ENCODE measurements at regions not wholly inside any gene's neighbourhood (a gene's known extent, or its start where the extent isn't known, plus 50 kb on each side); places are given as distances from the start of the nearest gene placed in this dataset.
A peak's percentile ranks its signal among the peaks of the same experiment; 100 is the strongest.

GRCh38 chr7:17687361-17687760, 252.9 kb downstream of the SNX13 start (continued):
- TF ChIP-seq ZNF225 (CRISPR knock-in tag; IDR thresholded peaks at IDR 0.05) = no peak
- TF ChIP-seq SALL2 (CRISPR knock-in tag; IDR thresholded peaks at IDR 0.05) = no peak
- no peak for TF ChIP-seq PRDM15 (CRISPR knock-in tag; IDR thresholded peaks at IDR 0.05)
- TF ChIP-seq NFKBIZ (CRISPR knock-in tag; IDR thresholded peaks at IDR 0.05) = no peak
- TF ChIP-seq ZNF614 (CRISPR knock-in tag; IDR thresholded peaks at IDR 0.05; ENCODE audit: borderline replicate concordance) = no peak
- no peak for TF ChIP-seq ZBTB1 (CRISPR knock-in tag; IDR thresholded peaks at IDR 0.05; ENCODE audit: borderline replicate concordance)
- TF ChIP-seq ZNF652 (CRISPR knock-in tag; IDR thresholded peaks at IDR 0.05; ENCODE audit: borderline replicate concordance, low read depth) = no peak
- no peak for TF ChIP-seq ZNF891 (CRISPR knock-in tag; IDR thresholded peaks at IDR 0.05)

DNA sequence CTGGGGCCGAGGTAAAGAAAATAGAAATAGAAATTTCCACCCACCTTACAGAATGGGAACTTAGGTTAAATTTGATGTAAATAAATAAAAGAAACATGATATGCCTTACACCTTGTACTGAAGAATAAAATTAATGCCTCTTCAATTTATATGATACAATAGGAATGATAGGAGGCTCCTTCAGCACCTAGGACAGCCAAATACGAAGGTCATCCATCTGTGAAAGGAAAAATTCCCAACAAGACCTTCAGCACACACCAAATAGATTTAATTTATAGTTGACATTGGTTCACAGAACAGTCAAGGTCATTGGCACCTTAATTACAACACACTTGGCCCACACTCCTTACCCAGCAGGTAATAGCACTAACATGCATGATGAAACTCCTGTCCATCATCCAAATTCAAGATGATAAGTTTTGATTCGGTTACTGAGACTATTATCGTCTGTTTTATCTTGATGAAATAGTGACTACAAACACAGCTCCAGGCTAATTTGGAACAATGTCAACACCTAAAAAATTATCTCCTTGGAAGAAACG, 250.9 kb downstream of the SNX13 start:
- DNase-seq (ENCODE audit: low spot score) = no peak
- POLR2A ChIA-PET = no interaction called here
- Histone ChIP-seq H3K9me3 (ENCODE audit: low read length) (no peaks in the 10 kb centered on the region), H2AFZ (ENCODE audit: low read length) (no peak overlapping the region), H3K9ac (ENCODE audit: insufficient read depth, low read depth, low read length) (no peak overlapping the region), H3K27ac (ENCODE audit: extremely low read length, insufficient read depth, low read length) (no peak overlapping the region), H4K20me1 (ENCODE audit: insufficient read depth, low read length) (no peaks in the 10 kb centered on the region), H3K4me3 (replicated peaks in 1 of 3; ENCODE audit: insufficient read depth in 1 of 3, low read depth in 2 of 3, low read length in 3 of 3) (no peak overlapping the region), H3K79me2 (ENCODE audit: insufficient read depth, low read length) (no peaks in the 10 kb centered on the region), H3K4me2 (ENCODE audit: low read depth, low read length) (no peak overlapping the region), H3K4me1 (ENCODE audit: insufficient read depth, low read length) (no peaks in the 10 kb centered on the region), H3K27me3 (ENCODE audit: control insufficient read depth in 1 of 2, insufficient read depth in 2 of 2, low read length in 2 of 2) (no peaks in the 10 kb centered on the region), H3K36me3 (replicated peaks in 1 of 2; ENCODE audit: control insufficient read depth in 1 of 2, insufficient read depth in 2 of 2, low read length in 2 of 2) (no peaks in the 10 kb centered on the region)
- no TSS peak for BruUV-seq (replicated peaks)
- no peak for ATAC-seq
- CTCF ChIA-PET (ENCODE audit: low intra/inter-chr PET ratio, low total read pairs) = no interaction called here
- FAIRE-seq = no peak
- in situ Hi-C loops (cut with HindIII; ENCODE audit: extremely low pct_ligation_motif_present, low pct_unique_long_range_greater_than_20kb) (loop anchor here (10.0 kb wide), 1 partner anchor 635 kb away; no protein-coding TSS in a partner anchor), intact Hi-C loops (cut with micrococcal nuclease; ENCODE audit: unreplicated experiment) (no loop called here)
- WGBS (ENCODE audit: low lambda C conversion rate) = 36% methylated on average over 5 of the region's 5 CpGs
- TF ChIP-seq REST (IDR thresholded peaks at IDR 0.05; ENCODE audit: borderline replicate concordance in 1 of 2, low read depth in 1 of 2, low read length in 2 of 2) (peak in 1 of 2 experiments; percentile 75; a peak in 2 of 4 replicates), ZNF747 (CRISPR knock-in tag; IDR thresholded peaks at IDR 0.05; ENCODE audit: borderline replicate concordance) (no peak)

Data from HepG2 (cell line).